GM18907 (cell line): ENCODE measurements at regions not wholly inside any gene's neighbourhood (a gene's known extent, or its start where the extent isn't known, plus 50 kb on each side); places are given as distances from the start of the nearest gene placed in this dataset.
A peak's percentile ranks its signal among the peaks of the same experiment; 100 is the strongest.
"Not testable (repeated sequence)": the region's sequence is repeated elsewhere in the genome, so short reads cannot be mapped to it uniquely, and the experiment has no call there.

Experiments
- ATAC-seq: cut with Tn5 transposase; IDR thresholded peaks from one replicate; pipeline ENCODE4 v1.9.1; 2021; ENCODE audit warnings: mild to moderate bottlenecking, moderate library complexity; ENCODE audit not compliant: unreplicated experiment

GRCh38 chr2:111549174-111549573 is 334.8 kb downstream of the ANAPC1 start:
- ATAC-seq, result not testable (repeated sequence)

GRCh38 chr2:111551428-111551827 is 332.6 kb downstream of the ANAPC1 start:
- ATAC-seq, result not testable (repeated sequence)

DNA sequence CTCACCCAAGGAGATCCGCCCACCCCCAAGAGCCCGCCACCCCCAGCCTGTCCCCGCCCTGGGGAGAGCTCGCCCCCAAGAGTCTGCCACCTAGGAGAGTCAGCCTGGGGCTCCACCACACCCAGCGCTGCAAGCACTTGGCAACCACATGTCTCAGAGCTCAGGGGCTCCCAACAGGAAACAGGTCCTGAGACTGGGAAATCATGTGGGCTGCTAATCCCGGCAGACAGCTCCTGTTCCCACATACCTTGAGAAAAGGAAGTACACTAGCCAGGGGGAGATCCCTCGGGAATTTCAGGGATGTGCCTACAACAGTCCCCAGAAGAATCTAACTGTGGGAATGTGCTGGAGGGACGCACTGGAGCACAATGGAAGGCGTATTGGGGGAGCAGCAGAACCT is 331.4 kb downstream of the ANAPC1 start:
- not testable (repeated sequence) for ATAC-seq

DNA sequence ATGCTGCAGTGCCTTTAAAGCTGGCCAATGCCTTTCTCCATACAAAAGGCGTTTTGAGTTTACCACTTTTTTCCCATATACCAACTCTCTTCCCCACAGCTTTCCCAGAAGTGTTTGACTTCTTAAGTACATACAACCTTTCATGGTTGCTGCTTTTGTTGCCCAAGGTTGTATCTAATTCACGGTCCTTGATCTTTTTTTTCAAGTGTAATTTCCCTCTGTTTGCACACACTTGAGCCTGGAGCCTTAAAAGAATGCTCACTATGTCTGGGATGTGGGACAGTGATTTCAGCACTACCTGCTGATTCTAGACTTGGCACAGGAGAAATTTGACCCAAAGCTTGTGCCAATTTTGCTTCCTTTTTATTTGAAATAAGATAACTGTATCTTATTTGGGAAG is 324.7 kb downstream of the ANAPC1 start:
- ATAC-seq, result not testable (repeated sequence)

GRCh38 chr2:111559814-111560213 is 324.2 kb downstream of the ANAPC1 start:
- ATAC-seq, result not testable (repeated sequence)

GRCh38 chr2:111566068-111566467 is 317.9 kb downstream of the ANAPC1 start:
- not testable (repeated sequence) for ATAC-seq

DNA sequence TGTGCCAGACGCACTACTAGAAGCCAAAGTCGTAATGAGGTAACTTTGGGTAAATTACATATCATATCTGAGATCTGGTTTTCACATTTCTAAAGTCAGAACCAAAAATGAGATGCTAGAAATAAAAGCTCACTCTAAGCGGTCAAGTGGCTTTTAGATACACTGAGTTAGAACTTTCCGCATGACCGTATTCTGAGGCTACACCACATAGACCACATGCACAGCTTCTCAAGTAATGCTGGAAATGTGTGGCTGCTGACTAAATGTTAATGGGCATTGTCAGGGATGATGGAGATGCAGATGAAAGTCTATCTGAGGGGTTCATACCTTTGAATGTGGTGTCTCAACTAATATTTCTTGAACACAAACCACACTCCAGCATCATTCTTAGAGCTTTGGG is 316.8 kb downstream of the ANAPC1 start:
- ATAC-seq, result not testable (repeated sequence)

DNA sequence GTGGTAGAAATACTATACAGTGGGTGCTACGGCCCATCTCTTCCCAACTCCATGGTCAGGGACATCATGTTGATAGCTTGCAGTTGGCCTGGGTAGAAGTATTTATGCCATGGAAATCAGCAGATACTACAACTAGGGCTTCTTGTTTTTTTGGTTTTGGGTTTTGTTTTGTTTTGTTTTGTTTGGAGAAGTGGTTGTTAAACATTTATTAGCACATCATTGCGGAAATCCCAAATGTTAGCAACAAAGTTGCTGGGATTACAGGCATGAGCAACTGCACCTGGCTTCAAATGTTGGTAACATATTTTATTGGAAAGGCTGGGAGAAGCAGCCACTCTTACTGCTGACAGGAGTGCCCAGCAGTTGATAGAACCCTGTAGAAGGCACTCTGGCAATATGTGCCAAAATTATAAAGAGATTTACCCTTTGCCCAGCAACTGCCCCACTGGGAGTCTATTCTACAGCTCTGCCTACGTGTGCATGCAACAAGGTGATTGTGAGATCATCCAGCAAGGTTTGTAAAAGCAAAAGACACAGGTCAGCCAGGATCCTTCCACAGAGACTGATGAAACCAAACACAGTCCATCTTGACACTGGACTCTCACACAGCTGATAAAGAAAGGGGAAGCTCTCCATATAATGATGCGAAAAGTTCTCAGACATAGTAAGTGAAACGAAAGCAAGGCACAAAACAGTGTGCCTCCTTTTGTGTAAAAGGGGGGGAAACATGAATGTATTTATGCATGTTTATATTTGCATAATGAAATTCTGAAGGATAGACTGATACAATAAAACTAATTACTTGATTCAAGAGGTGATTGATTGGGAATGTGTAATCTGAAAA is 314.4 kb downstream of the ANAPC1 start:
- not testable (repeated sequence) for ATAC-seq

GRCh38 chr2:111570300-111571114 is 313.5 kb downstream of the ANAPC1 start:
- peak; percentile 77 for ATAC-seq

GRCh38 chr2:111574803-111575202 is 309.2 kb downstream of the ANAPC1 start:
- ATAC-seq, result not testable (repeated sequence)

DNA sequence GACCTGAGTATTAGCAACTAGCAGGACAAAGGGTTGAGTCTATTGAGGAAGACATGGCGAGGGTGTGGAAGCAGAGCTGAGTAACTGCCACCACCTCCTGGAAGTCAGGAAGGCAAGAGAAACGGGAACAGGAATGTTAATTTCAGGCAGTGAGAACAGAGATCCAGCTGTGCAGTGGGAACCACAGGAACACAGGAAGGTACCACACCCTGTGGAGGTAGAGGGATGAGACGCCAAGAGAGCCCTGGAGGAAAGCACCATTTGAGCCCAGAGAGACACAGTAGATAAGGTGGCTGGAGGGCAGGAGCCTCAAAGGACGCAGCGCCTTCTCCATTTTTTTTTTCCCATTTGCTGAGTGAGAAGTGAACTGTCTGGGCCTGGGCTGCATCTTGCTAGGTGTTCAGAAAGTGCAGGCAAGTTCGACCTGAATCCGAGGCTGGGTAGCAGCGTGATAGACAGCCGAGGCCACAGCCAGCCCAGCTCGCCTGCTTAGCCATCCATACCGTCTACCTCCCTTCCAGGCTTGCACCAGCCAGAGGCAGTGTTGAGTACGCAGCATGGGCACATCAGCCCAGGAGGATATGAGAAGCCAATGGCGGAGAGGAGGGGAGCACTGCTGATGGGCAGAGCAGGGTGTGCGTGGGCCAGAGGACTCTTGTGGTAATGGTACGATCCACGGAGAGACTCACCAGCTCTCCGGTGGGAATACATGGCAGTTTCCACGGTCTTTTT is 306.7 kb downstream of the ANAPC1 start:
- ATAC-seq, result not testable (repeated sequence)

GRCh38 chr2:111579500-111580134 is 304.4 kb downstream of the ANAPC1 start:
- ATAC-seq, result not testable (repeated sequence)

- not testable (repeated sequence) for ATAC-seq
Measured at GRCh38 chr2:111580616-111581015, 303.4 kb downstream of the ANAPC1 start.

GRCh38 chr2:111582090-111582489 is 301.9 kb downstream of the ANAPC1 start:
- not testable (repeated sequence) for ATAC-seq

- ATAC-seq, result not testable (repeated sequence)
Measured at GRCh38 chr2:111583480-111583879, 300.5 kb downstream of the ANAPC1 start.

DNA sequence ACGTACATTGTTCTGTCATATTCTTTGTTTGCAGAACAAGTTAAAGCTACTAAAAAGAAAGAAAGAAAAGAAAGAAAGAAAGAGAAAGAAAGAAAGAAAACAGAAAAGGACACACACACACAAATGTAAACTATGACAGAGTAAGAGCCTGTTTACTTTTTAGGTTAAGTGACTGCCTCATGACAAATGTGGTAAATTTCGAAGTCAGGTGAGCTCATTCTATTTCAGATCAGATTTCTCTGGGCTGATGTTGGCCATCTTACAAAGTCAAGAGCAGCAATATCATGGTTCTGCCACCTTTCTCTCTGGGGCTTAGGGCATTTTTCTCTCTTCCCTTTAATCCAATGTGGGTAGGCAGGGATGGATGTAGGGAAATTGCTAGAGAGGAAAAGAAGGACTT is 299.5 kb downstream of the ANAPC1 start:
- not testable (repeated sequence) for ATAC-seq

GRCh38 chr2:111584950-111585349 is 299.0 kb downstream of the ANAPC1 start:
- ATAC-seq, result not testable (repeated sequence)

DNA sequence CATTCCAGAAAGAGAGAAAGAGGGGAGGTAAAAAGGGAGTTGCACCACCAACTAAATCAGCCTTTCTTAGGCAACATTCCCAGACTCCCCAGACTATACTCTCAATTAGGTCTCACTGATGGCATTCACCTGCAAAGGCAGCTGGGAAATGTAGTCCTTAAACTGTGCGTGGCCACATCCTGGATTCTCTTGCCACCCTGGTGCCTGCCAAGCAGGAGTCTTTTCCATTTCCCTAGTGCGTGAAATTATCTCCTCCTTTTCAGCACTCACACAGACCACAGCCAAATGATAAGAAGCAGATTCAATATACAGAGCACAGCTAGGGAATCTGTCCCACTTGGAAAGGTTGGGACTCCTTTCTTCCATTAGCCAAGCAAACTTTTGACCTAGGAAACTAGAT is 298.0 kb downstream of the ANAPC1 start:
- ATAC-seq, result not testable (repeated sequence)

- not testable (repeated sequence) for ATAC-seq
Measured at GRCh38 chr2:111595072-111595471, 288.9 kb downstream of the ANAPC1 start.
